Ishikawa (cell line): ENCODE measurements at regions not wholly inside any gene's neighbourhood (a gene's known extent, or its start where the extent isn't known, plus 50 kb on each side); places are given as distances from the start of the nearest gene placed in this dataset.

Experiments
- CEBPB ChIP-seq: IDR thresholded peaks from 2 replicates; pipeline ENCODE4 v1.6.1; 2012
- CREB1 ChIP-seq: IDR thresholded peaks from 2 replicates; pipeline ENCODE4 v1.6.1; 2012; ENCODE audit warnings: low read depth
- EGR1 ChIP-seq: IDR thresholded peaks from 2 replicates; pipeline ENCODE4 v1.6.1; 2012
- EP300 ChIP-seq: IDR thresholded peaks from 2 replicates; pipeline ENCODE4 v1.6.1; 2012; ENCODE audit warnings: borderline replicate concordance
- FOXM1 ChIP-seq: IDR thresholded peaks from 2 replicates; pipeline ENCODE4 v1.6.1; 2012; ENCODE audit warnings: low read depth, borderline replicate concordance
- MAX ChIP-seq: IDR thresholded peaks from 2 replicates; pipeline ENCODE4 v1.6.1; 2012
- NFIC ChIP-seq: IDR thresholded peaks from 2 replicates; pipeline ENCODE4 v1.6.1; 2012
- RAD21 ChIP-seq: IDR thresholded peaks from 2 replicates; pipeline ENCODE4 v1.6.1; 2012; ENCODE audit warnings: low read depth
- REST ChIP-seq: IDR thresholded peaks from 2 replicates; pipeline ENCODE4 v1.6.1; 2012; ENCODE audit warnings: low read depth, mild to moderate bottlenecking
- TAF1 ChIP-seq: IDR thresholded peaks from 2 replicates; pipeline ENCODE4 v1.6.1; 2012; ENCODE audit warnings: low read depth, mild to moderate bottlenecking
- TCF12 ChIP-seq: IDR thresholded peaks from 2 replicates; pipeline ENCODE4 v1.6.1; 2012; ENCODE audit warnings: low read depth
- TEAD4 ChIP-seq: IDR thresholded peaks from 2 replicates; pipeline ENCODE4 v1.6.1; 2012
- USF1 ChIP-seq: IDR thresholded peaks from 2 replicates; pipeline ENCODE4 v1.6.1; 2012
- YY1 ChIP-seq: IDR thresholded peaks from 2 replicates; pipeline ENCODE4 v1.6.1; 2012; ENCODE audit warnings: low read depth
- ZBTB7A ChIP-seq: IDR thresholded peaks from 2 replicates; pipeline ENCODE4 v1.6.1; 2012; ENCODE audit warnings: low read depth

GRCh38 chr10:3263747-3264146, 91.2 kb upstream of the PITRM1 start:
- TF ChIP-seq TCF12 = no peak
- TF ChIP-seq ZBTB7A = no peak
- TF ChIP-seq USF1 = no peak
- TF ChIP-seq TEAD4 = no peak
- no peak for TF ChIP-seq MAX
- no peak for TF ChIP-seq RAD21
- no peak for TF ChIP-seq REST
- no peak for TF ChIP-seq NFIC
- no peak for TF ChIP-seq EP300
- TF ChIP-seq EGR1 = no peak
- no peak for TF ChIP-seq YY1
- no peak for TF ChIP-seq CEBPB
- TF ChIP-seq CREB1 = no peak
- TF ChIP-seq TAF1 = no peak
- TF ChIP-seq FOXM1 = no peak

GRCh38 chr10:3263082-3263481, 90.5 kb upstream of the PITRM1 start:
- no peak for TF ChIP-seq YY1
- TF ChIP-seq REST = no peak
- TF ChIP-seq EP300 = no peak
- no peak for TF ChIP-seq MAX
- TF ChIP-seq RAD21 = no peak
- no peak for TF ChIP-seq FOXM1

GRCh38 chr10:3261921-3262320, 89.3 kb upstream of the PITRM1 start:
- TF ChIP-seq TAF1 (no peak), YY1 (no peak), CREB1 (no peak), TEAD4 (no peak), USF1 (no peak), FOXM1 (no peak), NFIC (no peak), RAD21 (no peak), TCF12 (no peak), CEBPB (no peak), ZBTB7A (no peak), EGR1 (no peak), REST (no peak), MAX (no peak), EP300 (no peak)

- TF ChIP-seq FOXM1 = no peak
- no peak for TF ChIP-seq MAX
- TF ChIP-seq CEBPB = no peak
- TF ChIP-seq NFIC = no peak
- TF ChIP-seq TAF1 = no peak
- TF ChIP-seq USF1 = no peak
- no peak for TF ChIP-seq EP300
- no peak for TF ChIP-seq CREB1
- no peak for TF ChIP-seq TEAD4
- no peak for TF ChIP-seq YY1
- no peak for TF ChIP-seq ZBTB7A
- no peak for TF ChIP-seq TCF12
- TF ChIP-seq REST = no peak
Measured at GRCh38 chr10:3260066-3260834, 87.7 kb upstream of the PITRM1 start.
